ENCODE measurements at regions not wholly inside any gene's neighbourhood (a gene's known extent, or its start where the extent isn't known, plus 50 kb on each side); places are given as distances from the start of the nearest gene placed in this dataset.

GRCh38 chr18:1895456-1896185 lies 675.7 kb downstream of the METTL4 start:
- in situ Hi-C loops (cut with HindIII; ENCODE audit: low sequenced_read_pairs) = no loop called here

- in situ Hi-C loops (cut with HindIII; ENCODE audit: low sequenced_read_pairs) = no loop called here
Measured at GRCh38 chr18:1906421-1906820, 664.9 kb downstream of the METTL4 start.

- in situ Hi-C loops (cut with HindIII; ENCODE audit: low sequenced_read_pairs) = no loop called here
Measured at GRCh38 chr18:1907470-1908206, 663.7 kb downstream of the METTL4 start.

DNA sequence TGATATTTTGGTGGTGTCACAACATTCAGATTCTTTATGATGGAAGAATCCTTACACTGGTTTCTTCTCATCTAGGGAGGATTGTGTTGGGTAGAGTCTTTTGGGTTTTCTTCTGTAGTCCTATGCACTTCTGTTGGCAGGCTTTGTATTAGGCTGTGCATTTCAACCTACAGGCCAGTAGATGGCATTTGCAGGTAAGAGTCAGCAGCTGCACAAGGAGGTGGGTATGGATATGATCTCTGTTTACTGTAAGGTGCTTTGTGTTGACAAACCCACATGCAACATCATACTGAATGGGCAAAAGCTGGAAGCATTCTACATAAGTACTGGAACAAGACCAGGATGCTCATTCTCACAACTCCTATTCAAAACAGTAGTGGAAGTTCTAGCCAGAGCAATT lies 656.8 kb downstream of the METTL4 start:
- in situ Hi-C loops (cut with HindIII; ENCODE audit: low sequenced_read_pairs) = no loop called here

DNA sequence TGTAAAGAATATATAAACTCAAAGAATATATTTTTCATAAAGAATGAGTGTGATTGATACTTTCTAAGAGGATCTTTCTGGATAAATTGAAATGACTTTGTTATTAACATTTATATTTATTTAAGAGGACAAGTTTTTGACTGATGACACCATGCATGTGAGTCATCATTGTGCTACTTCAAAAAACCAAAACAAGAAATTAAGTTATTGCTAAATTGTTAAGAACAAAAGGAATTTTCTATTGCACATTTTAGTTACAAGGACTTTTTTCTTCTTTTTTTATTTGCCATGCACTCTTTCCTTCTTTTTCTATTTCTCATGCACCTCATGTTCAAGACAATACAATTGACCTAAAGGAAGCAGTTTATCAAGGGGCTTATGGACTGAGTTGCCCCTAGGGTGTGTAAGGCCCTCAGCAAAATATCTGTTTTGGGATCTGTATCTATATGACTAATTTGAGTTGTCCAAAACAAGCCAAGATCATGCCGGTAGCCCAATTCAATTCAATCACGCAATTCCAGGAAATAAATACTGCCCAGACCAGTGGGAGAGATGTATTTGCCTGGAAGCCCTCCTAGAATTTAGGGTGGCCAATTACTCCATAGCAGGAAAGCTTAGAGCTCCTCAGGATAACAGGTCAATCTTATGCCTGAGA lies 654.3 kb downstream of the METTL4 start:
- in situ Hi-C loops (cut with HindIII; ENCODE audit: low sequenced_read_pairs) = no loop called here

- in situ Hi-C loops (cut with HindIII; ENCODE audit: low sequenced_read_pairs) = no loop called here
Measured at GRCh38 chr18:1917569-1917968, 653.7 kb downstream of the METTL4 start.

DNA sequence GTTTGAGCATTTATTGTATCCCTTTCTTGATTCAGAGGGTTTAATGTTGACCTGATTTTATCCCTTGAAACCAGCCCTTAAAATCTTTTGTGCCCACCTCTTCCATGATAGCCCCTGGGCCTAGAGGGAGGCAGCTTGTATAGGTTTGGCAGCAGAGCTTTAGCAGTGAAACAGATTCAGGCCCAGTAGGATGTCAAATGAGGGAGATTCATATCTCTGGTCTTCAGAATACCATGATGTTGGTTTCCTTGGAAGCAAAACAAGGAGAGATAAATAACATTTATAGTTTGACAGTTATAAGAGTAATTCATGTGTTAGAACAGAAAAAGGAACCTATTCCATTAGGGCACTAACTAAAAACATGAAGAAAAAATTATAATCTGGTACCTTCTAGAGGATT lies 649.2 kb downstream of the METTL4 start:
- in situ Hi-C loops (cut with HindIII; ENCODE audit: low sequenced_read_pairs) = no loop called here

DNA sequence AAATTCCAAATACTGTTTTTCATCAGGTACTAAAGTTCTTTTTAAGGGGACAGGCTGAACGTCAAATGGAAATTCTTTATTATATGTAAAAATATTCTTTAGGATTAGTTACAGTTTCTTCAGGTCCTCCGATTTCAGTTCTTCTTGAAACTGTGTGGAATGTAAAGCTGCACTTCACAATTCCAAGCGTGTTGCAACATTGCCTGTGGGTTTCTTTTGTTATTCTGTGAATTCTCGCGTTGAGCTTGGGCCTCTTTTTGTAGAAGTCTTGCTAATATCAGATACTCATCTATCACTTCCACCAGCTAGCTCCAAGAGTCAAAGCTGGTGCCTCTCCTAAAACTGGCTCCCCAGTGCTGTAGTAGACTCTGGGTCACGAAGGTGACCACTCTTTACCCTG lies 642.6 kb downstream of the METTL4 start:
- in situ Hi-C loops (cut with HindIII; ENCODE audit: low sequenced_read_pairs) = no loop called here

GRCh38 chr18:1929720-1930119 lies 641.6 kb downstream of the METTL4 start:
- in situ Hi-C loops (cut with HindIII; ENCODE audit: low sequenced_read_pairs) = no loop called here

DNA sequence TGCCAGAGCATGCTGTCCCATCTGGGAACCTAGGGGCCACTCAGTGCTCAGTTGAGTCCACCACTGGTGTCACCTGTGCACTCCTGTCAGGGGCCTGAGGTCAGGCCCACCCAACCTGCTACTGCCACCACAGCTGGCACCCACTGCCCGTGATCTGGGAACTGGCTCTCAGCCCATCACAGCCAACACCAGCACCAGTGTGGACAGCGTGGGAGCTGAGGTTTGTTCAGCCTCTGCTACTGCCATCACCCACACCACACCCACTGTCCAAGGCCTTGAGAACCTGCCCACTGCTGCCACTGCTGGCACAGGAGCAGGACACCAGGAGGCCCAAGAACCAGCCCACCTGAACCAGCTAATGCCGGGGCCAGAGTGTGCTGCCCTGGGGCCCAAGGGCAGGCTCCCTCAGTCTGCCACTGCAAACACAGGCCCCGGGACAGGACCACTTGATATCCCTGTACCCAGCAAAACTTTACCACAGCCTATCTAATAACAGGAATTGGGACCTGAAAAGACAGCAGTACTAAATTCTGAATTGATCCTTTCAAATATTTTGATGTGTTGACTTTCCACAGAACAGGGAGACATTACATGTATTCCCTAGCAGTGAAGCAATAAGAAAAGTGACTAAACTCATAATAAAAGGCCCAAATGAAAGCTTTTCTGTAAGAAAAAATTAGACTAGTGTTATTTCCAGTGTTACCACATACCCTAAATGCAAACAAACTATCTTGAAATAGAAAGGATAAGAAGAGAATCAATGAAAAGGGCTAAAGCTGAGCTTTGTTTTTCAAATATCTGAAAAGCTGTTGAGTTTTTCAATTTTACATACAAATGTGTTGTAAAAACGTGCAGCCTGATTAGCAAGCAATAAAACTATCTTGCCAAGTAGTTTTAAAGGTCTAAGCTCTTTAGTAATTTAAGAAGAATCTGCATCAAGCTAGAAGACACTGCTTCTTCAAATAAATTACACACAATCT lies 640.7 kb downstream of the METTL4 start:
- in situ Hi-C loops (cut with HindIII; ENCODE audit: low sequenced_read_pairs) = no loop called here

DNA sequence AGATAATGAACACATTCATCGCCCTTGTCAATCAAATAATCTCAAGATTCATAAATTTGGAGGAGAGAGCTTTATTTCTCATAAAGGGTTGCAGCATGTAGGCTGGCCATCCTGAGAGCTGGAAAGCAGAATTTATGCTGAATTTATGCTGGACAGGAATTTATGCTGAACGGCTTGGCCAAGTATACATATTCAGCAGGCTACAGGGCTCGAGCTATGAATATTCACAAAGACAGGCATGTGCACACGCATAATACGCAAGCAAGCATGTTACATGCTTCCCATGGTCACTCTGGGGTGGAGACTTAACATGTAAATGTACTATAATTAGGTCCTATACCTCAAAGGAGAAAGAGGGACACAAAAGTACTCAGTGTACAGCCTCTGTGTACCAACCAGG lies 618.8 kb downstream of the METTL4 start:
- in situ Hi-C loops (cut with HindIII; ENCODE audit: low sequenced_read_pairs) = no loop called here

- in situ Hi-C loops (cut with HindIII; ENCODE audit: low sequenced_read_pairs) = no loop called here
Measured at GRCh38 chr18:1954583-1955312, 616.6 kb downstream of the METTL4 start.

GRCh38 chr18:1958798-1959197 lies 612.5 kb downstream of the METTL4 start:
- in situ Hi-C loops (cut with HindIII; ENCODE audit: low sequenced_read_pairs) = no loop called here

DNA sequence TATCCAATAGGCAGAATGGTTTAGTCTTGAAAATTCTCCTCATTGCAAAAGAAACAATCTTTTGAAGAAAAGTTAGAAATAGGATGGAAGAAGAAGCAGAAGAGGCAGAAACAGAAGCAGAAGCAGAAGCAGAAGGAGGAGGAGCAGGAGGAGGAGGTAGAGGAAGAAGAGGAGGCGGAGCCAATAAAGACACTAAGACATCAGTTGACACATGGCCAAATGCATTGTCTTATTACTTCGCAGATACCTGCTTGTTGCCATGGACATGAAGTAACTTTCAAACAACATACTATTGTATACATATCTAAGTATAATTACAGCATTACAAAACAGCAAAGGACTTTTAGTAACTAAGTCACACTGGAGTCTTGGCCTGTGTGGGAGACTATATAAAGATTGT lies 606.3 kb downstream of the METTL4 start:
- in situ Hi-C loops (cut with HindIII; ENCODE audit: low sequenced_read_pairs) = no loop called here

GRCh38 chr18:1965541-1965940 lies 605.8 kb downstream of the METTL4 start:
- in situ Hi-C loops (cut with HindIII; ENCODE audit: low sequenced_read_pairs) = no loop called here

DNA sequence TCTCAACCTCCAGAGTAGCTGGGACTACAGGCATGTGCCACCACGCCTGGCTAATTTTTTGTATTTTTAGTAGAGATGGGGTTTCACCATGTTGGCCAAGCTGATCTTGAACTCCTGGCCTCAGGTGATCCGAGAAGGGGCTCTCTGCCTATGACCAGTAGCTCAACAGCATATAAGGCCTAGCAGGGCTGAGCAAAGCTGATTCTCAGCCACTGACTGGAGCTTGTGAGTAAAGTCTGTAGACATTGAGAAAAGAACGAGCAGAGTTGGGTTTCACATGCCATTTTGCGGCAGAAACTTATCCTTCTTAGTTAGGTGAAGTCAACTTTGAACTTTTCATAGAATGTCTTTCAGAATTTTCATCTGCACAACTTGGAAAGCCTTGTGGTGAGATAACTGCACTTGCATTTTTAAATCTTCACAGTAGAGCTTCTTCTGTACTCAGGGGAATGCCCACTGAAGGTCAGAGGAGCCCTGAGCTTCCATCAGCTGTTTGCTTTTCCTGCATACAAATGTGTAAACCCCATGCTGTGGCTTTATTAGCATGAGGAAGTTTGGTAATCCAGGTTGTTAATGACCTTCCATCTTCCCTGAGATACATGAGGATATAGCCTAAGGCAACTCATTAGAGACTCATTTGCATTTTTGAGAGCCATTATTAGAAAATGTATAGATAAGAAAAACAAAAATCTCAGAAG lies 602.4 kb downstream of the METTL4 start:
- in situ Hi-C loops (cut with HindIII; ENCODE audit: low sequenced_read_pairs) = no loop called here

- in situ Hi-C loops (cut with HindIII; ENCODE audit: low sequenced_read_pairs) = no loop called here
Measured at GRCh38 chr18:1976484-1976883, 594.8 kb downstream of the METTL4 start.

GRCh38 chr18:1982056-1982455 lies 589.2 kb downstream of the METTL4 start:
- in situ Hi-C loops (cut with HindIII; ENCODE audit: low sequenced_read_pairs) = no loop called here

- in situ Hi-C loops (cut with HindIII; ENCODE audit: low sequenced_read_pairs) = no loop called here
Measured at GRCh38 chr18:1983746-1984515, 587.4 kb downstream of the METTL4 start.

Measured in endothelial cell of hepatic sinusoid (primary cell).